Caco-2 (cell line): ENCODE measurements at regions not wholly inside any gene's neighbourhood (a gene's known extent, or its start where the extent isn't known, plus 50 kb on each side); places are given as distances from the start of the nearest gene placed in this dataset.
"Not testable (repeated sequence)": the region's sequence is repeated elsewhere in the genome, so short reads cannot be mapped to it uniquely, and the experiment has no call there.

Experiments used
- BruUV-seq: library from RNA; stranded (reverse); fragments of 400-500 nt; replicated peaks from 2 replicates; lab custom pipeline; 2021; lab: Mats Ljungman, UMichigan
- CTCF ChIA-PET: fragments of 300-600 bp; sonication (Branson Sonifier 250); formaldehyde crosslinking; loops from one replicate; lab custom pipeline; 2022; ENCODE audit warnings: antibody characterized with exemption; lab: Charles Lee
- POLR2A ChIA-PET: fragments of 300-600 bp; sonication (Branson Sonifier 250); formaldehyde crosslinking; loops from one replicate; lab custom pipeline; 2022; ENCODE audit warnings: antibody characterized with exemption; lab: Charles Lee
- DNase-seq, 2 experiments: peaks; one replicate each; pipeline versions ENCODE4 v3.0.0 to v3.0.0-alpha.2; 2020 to 2022
- H3K27me3 ChIP-seq: replicated peaks from 2 replicates; pipeline ENCODE4 v1.6.0; 2011; ENCODE audit warnings: low read length; ENCODE audit not compliant: control insufficient read depth, insufficient read depth
- H3K36me3 ChIP-seq: 2 replicates; pipeline ENCODE4 v1.5.1; 2011; ENCODE audit warnings: low read length; ENCODE audit not compliant: control insufficient read depth, insufficient read depth
- H3K4me1 ChIP-seq: fragments of 250-450 bp; sonication (Bioruptor Pico); 2 replicates; pipeline ENCODE4 v1.5.1; 2020; ENCODE audit warnings: mild to moderate bottlenecking
- H3K4me3 ChIP-seq: 2 replicates; pipeline ENCODE4 v1.5.1; 2011; ENCODE audit warnings: low read depth, mild to moderate bottlenecking, control low read depth, low read length
- H3K9me3 ChIP-seq: fragments of 250-450 bp; sonication (Bioruptor Pico); 2 replicates; pipeline ENCODE4 v1.5.1; 2020; ENCODE audit warnings: mild to moderate bottlenecking, moderate library complexity
- H3K27ac Mint-ChIP-seq: one replicate; pipeline ENCODE4 v1.8.0; 2022; ENCODE audit warnings: mixed read lengths; ENCODE audit not compliant: unreplicated experiment
- H3K27me3 Mint-ChIP-seq: one replicate; pipeline ENCODE4 v1.8.0; 2022; ENCODE audit warnings: mixed read lengths; ENCODE audit not compliant: insufficient read depth, unreplicated experiment
- H3K36me3 Mint-ChIP-seq: one replicate; pipeline ENCODE4 v1.8.0; 2022; ENCODE audit warnings: mild to moderate bottlenecking, mixed read lengths; ENCODE audit not compliant: insufficient read depth, unreplicated experiment
- H3K4me1 Mint-ChIP-seq: one replicate; pipeline ENCODE4 v1.8.0; 2022; ENCODE audit warnings: low read depth, mixed read lengths; ENCODE audit not compliant: unreplicated experiment
- H3K4me3 Mint-ChIP-seq: one replicate; pipeline ENCODE4 v1.8.0; 2022; ENCODE audit warnings: mild to moderate bottlenecking, moderate library complexity, mixed read lengths; ENCODE audit not compliant: unreplicated experiment
- H3K9me3 Mint-ChIP-seq: one replicate; pipeline ENCODE4 v1.8.0; 2022; ENCODE audit warnings: mixed read lengths; ENCODE audit not compliant: unreplicated experiment
- intact Hi-C: fragments of 100-400 bp; cut with micrococcal nuclease; formaldehyde crosslinking; loops from one replicate; pipeline ENCODE4 v1.10.0; 2022; ENCODE audit not compliant: unreplicated experiment
- TF ChIP-seq, protein P1 (sequence below), 2 experiments: fragments of 200-600 bp in 1 of 2; IDR thresholded peaks; 1 replicate in 1 of 2; 2 replicates in 1 of 2; pipeline versions ENCODE4 v1.5.1 to v1.8.0; 2011 to 2022; ENCODE audit warnings: antibody characterized with exemption in 1 of 2, control low read depth in 1 of 2, inconsistent platforms in 1 of 2, low read depth in 1 of 2, low read length in 1 of 2, mild to moderate bottlenecking in 1 of 2, moderate library complexity in 1 of 2; ENCODE audit not compliant: insufficient read depth in 1 of 2, severe bottlenecking in 1 of 2, unreplicated experiment in 1 of 2

DNA sequence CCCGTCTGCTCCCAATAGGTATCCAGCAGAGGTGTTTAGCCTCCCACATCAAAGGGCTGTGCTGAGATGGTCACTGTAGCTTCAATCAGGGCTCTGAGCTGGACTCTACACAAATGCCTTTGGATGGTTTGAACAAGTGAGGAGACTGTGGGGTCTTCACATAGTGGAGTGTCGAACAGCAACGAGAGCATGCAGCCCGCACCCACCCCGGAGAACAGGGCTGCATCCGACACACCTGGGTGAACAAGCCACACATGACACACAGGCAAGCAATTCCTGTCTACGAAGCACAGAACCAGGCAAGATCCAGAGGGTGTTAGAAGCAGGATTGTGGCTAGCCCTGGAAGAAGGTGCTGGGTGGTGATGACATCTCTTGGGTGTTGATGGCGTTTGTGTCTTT is 58.0 kb upstream of the FGF3 start:
- Histone ChIP-seq H3K4me3 (no peak overlapping the region), H3K36me3 (no peaks in the 10 kb centered on the region), H3K9me3 (no peaks in the 10 kb centered on the region), H3K4me1 (no peaks in the 10 kb centered on the region), H3K27me3 (0 out of 2 replicates have a peak, but pooled peaks cover 2% of the 10 kb centered on the region)
- intact Hi-C loops = no loop called here
- POLR2A ChIA-PET = no interaction called here
- Mint-ChIP-seq H3K9me3 (peaks cover 2% of the 10 kb centered on the region), H3K36me3 (no peaks in the 10 kb centered on the region), H3K4me3 (no peak overlapping the region), H3K4me1 (no peaks in the 10 kb centered on the region), H3K27me3 (peaks cover 3% of the 10 kb centered on the region), H3K27ac (no peak overlapping the region)
- DNase-seq = no peak
- CTCF ChIA-PET = no interaction called here
- TF ChIP-seq, protein P1, sequence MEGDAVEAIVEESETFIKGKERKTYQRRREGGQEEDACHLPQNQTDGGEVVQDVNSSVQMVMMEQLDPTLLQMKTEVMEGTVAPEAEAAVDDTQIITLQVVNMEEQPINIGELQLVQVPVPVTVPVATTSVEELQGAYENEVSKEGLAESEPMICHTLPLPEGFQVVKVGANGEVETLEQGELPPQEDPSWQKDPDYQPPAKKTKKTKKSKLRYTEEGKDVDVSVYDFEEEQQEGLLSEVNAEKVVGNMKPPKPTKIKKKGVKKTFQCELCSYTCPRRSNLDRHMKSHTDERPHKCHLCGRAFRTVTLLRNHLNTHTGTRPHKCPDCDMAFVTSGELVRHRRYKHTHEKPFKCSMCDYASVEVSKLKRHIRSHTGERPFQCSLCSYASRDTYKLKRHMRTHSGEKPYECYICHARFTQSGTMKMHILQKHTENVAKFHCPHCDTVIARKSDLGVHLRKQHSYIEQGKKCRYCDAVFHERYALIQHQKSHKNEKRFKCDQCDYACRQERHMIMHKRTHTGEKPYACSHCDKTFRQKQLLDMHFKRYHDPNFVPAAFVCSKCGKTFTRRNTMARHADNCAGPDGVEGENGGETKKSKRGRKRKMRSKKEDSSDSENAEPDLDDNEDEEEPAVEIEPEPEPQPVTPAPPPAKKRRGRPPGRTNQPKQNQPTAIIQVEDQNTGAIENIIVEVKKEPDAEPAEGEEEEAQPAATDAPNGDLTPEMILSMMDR (IDR thresholded peaks at IDR 0.05; ENCODE audit: insufficient read depth in 1 of 2, low read depth in 1 of 2, low read length in 1 of 2, severe bottlenecking in 1 of 2, unreplicated experiment in 1 of 2) = no peak
- no TSS peak for BruUV-seq

DNA sequence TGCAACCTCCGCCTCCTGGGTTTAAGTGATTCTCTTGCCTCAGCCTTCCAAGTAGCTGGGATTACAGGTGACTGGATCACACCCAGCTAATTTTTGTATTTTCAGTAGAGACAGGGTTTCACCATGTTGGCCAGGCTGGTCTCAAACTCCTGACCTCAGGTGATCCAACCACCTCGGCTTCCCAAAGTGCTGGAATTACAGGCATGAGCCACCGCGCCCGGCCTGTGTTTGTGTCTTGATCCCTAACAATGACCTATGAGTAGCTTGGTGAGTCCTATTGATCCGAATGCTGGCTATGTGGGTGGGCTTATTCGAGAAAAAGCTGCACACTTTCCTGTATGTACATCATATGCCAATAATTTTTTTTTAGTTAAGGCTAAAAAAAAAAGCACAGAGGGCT is 58.5 kb upstream of the FGF3 start:
- H3K36me3 ChIP-seq, intact Hi-C loops, DNase-seq, BruUV-seq, H3K27me3 Mint-ChIP-seq, H3K4me3 Mint-ChIP-seq, H3K4me1 ChIP-seq, POLR2A ChIA-PET, H3K36me3 Mint-ChIP-seq, H3K27ac Mint-ChIP-seq, H3K4me1 Mint-ChIP-seq, CTCF ChIA-PET, H3K4me3 ChIP-seq, H3K9me3 ChIP-seq, H3K27me3 ChIP-seq, H3K9me3 Mint-ChIP-seq: not testable (repeated sequence)

- no peaks in the 10 kb centered on the region for H3K4me1 Mint-ChIP-seq
- H3K4me3 Mint-ChIP-seq = no peak overlapping the region
- H3K4me3 ChIP-seq = no peak overlapping the region
- CTCF ChIA-PET = no interaction called here
- TF ChIP-seq, protein P1 (IDR thresholded peaks at IDR 0.05; ENCODE audit: insufficient read depth in 1 of 2, low read depth in 1 of 2, low read length in 1 of 2, severe bottlenecking in 1 of 2, unreplicated experiment in 1 of 2) = no peak
- no TSS peak for BruUV-seq
- H3K27me3 Mint-ChIP-seq = peaks cover 3% of the 10 kb centered on the region
- no peaks in the 10 kb centered on the region for H3K4me1 ChIP-seq
- POLR2A ChIA-PET = no interaction called here
- no peaks in the 10 kb centered on the region for H3K9me3 ChIP-seq
- H3K27ac Mint-ChIP-seq = no peak overlapping the region
- DNase-seq = peak in 1 of 2 experiments; percentile 35
- H3K36me3 ChIP-seq = no peaks in the 10 kb centered on the region
- H3K27me3 ChIP-seq = 0 out of 2 replicates have a peak, but pooled peaks cover 2% of the 10 kb centered on the region
- H3K9me3 Mint-ChIP-seq = no peaks in the 10 kb centered on the region
- H3K36me3 Mint-ChIP-seq = no peaks in the 10 kb centered on the region
- intact Hi-C loops = no loop called here
Measured at GRCh38 chr11:69878144-69878883, 59.1 kb upstream of the FGF3 start.
